Natural killer cell (primary cell): ENCODE measurements at regions not wholly inside any gene's neighbourhood (a gene's known extent, or its start where the extent isn't known, plus 50 kb on each side); places are given as distances from the start of the nearest gene placed in this dataset.

ENCODE experiments used
- ATAC-seq, 3 donors: fragments of 150-1000 bp in 2 of 3; fragments of 200-7000 bp in 1 of 3; cut with Tn5 transposase; 1 replicate in 1 of 3; 2 replicates in 2 of 3; pipeline ENCODE4 v1.10.0; 2021; ENCODE audit warnings: mild to moderate bottlenecking in 2 of 3, moderate library complexity in 2 of 3
- DNase-seq, 2 donors: peaks; one replicate each; pipeline versions ENCODE4 v3.0.0 to v3.0.0-alpha.2; 2013 to 2021; ENCODE audit warnings: mixed read lengths in 1 of 2
- H3K27ac ChIP-seq: one replicate; pipeline ENCODE4 v1.5.1; 2013; ENCODE audit warnings: mild to moderate bottlenecking, low read length
- H3K27me3 ChIP-seq: one replicate; pipeline ENCODE4 v1.6.1; 2013; ENCODE audit warnings: low read length; ENCODE audit not compliant: control insufficient read depth, insufficient read depth
- H3K36me3 ChIP-seq: one replicate; pipeline ENCODE4 v1.6.1; 2013; ENCODE audit warnings: low read length; ENCODE audit not compliant: control insufficient read depth, insufficient read depth
- H3K4me1 ChIP-seq: one replicate; pipeline ENCODE4 v1.6.1; 2013; ENCODE audit warnings: low read length; ENCODE audit not compliant: control insufficient read depth, insufficient read depth
- H3K4me3 ChIP-seq: one replicate; pipeline ENCODE4 v1.5.1; 2013; ENCODE audit warnings: low read length
- H3K9me3 ChIP-seq: one replicate; pipeline ENCODE4 v1.6.1; 2013; ENCODE audit warnings: low read length; ENCODE audit not compliant: control insufficient read depth, insufficient read depth
- H3K27ac Mint-ChIP-seq, 2 donors: one replicate each; pipeline ENCODE4 v1.8.0; 2022; ENCODE audit warnings: mild to moderate bottlenecking in 2 of 2, mixed read lengths in 2 of 2, moderate library complexity in 1 of 2
- H3K27me3 Mint-ChIP-seq, 2 donors: one replicate each; pipeline ENCODE4 v1.8.0; 2022; ENCODE audit warnings: low read depth in 2 of 2, mixed read lengths in 2 of 2
- H3K36me3 Mint-ChIP-seq: one replicate; pipeline ENCODE4 v1.8.0; 2022; ENCODE audit warnings: mixed read lengths
- H3K4me1 Mint-ChIP-seq, 2 donors: one replicate each; pipeline ENCODE4 v1.8.0; 2022; ENCODE audit warnings: mixed read lengths in 2 of 2
- H3K4me3 Mint-ChIP-seq: one replicate; pipeline ENCODE4 v1.8.0; 2022; ENCODE audit warnings: mild to moderate bottlenecking, moderate library complexity, mixed read lengths
- H3K9me3 Mint-ChIP-seq, 2 donors: one replicate each; pipeline ENCODE4 v1.8.0; 2022; ENCODE audit warnings: mixed read lengths in 2 of 2
- WGBS: methylation state at CpG from one replicate; pipeline ENCODE4 v1.1.7; 2013; ENCODE audit warnings: missing lambda C conversion rate; ENCODE audit not compliant: insufficient coverage; 5-methylcytosine and 5-hydroxymethylcytosine counted together
- intact Hi-C: fragments of 100-400 bp; cut with micrococcal nuclease; formaldehyde crosslinking; loops from one replicate; pipeline ENCODE4 v1.14.2; 2022
- TF ChIP-seq, protein P1 (sequence below): fragments of 200-600 bp; IDR thresholded peaks from one replicate; pipeline ENCODE4 v1.8.0; 2022; ENCODE audit warnings: antibody characterized with exemption

DNA sequence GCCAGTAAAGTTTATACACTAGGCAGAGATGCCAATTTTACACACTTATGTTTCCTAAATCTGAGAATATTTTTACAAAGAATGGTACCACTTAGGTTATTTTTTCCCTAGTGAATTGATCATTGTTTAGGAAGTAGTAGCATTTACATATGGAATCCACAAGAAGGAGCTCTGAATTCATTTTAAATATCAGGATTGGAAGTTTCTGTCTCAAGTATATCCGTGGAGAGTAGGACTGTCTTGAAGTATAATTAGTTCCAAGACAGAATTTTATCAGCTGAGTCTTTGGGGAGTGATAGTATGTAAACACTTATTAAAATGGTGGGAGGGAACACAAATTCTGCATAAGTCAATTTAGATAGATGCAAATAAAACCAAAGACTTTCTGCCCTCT is 82.3 kb upstream of the FAM98A start:
- TF ChIP-seq, protein P1, sequence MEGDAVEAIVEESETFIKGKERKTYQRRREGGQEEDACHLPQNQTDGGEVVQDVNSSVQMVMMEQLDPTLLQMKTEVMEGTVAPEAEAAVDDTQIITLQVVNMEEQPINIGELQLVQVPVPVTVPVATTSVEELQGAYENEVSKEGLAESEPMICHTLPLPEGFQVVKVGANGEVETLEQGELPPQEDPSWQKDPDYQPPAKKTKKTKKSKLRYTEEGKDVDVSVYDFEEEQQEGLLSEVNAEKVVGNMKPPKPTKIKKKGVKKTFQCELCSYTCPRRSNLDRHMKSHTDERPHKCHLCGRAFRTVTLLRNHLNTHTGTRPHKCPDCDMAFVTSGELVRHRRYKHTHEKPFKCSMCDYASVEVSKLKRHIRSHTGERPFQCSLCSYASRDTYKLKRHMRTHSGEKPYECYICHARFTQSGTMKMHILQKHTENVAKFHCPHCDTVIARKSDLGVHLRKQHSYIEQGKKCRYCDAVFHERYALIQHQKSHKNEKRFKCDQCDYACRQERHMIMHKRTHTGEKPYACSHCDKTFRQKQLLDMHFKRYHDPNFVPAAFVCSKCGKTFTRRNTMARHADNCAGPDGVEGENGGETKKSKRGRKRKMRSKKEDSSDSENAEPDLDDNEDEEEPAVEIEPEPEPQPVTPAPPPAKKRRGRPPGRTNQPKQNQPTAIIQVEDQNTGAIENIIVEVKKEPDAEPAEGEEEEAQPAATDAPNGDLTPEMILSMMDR, result no peak
- Histone ChIP-seq H3K9me3 (no peaks in the 10 kb centered on the region), H3K4me3 (no peak overlapping the region), H3K27me3 (no peaks in the 10 kb centered on the region), H3K4me1 (no peaks in the 10 kb centered on the region), H3K27ac (no peak overlapping the region), H3K36me3 (no peaks in the 10 kb centered on the region)
- DNase-seq (no peak), ATAC-seq (no peak)
- H3K9me3 Mint-ChIP-seq, result peaks cover 0 to 2% of the 10 kb centered on the region in 2 donors
- no peaks in the 10 kb centered on the region for H3K4me1 Mint-ChIP-seq
- H3K4me3 Mint-ChIP-seq, result no peak overlapping the region
- H3K36me3 Mint-ChIP-seq, result no peaks in the 10 kb centered on the region
- no peak overlapping the region for H3K27ac Mint-ChIP-seq
- intact Hi-C loops, result no loop called here
- 44% methylated on average over 1 of the region's 1 CpG for WGBS
- no peaks in the 10 kb centered on the region for H3K27me3 Mint-ChIP-seq

DNA sequence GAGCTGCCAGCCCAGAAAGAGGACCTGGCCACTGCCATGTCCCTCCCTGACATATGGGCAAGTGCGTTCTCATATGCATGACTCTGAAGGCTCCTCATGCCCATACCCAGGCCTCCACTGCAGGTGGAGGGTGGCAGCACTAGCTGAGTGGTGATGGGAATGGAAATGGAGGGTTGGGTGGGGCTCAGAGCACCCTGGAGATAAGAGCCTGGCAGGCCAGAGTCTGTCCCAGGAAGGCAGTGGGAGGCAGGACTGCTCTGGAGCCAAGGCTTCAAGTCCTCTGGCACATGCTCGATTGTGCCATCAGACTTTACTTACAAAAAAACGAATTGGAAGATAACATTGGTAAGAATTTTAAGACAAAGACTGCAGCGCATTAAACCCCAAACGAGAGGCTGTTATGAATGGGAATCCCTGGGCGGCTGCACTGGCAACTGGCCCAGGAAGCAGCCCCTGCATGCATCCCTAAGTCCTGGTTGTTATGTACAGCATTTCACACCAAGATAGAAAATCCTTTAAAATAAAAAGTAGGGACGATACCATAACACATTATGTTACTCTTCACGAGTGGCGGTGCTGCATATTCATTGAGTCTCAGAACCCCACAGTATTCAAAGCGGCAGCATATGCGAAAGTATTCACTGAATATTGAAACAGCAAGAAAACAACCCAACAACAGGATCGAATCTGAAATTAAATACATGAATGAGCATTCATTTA is 81.7 kb upstream of the FAM98A start:
- no peak for DNase-seq
- Histone ChIP-seq H3K27me3 (no peaks in the 10 kb centered on the region), H3K27ac (no peak overlapping the region), H3K4me3 (no peak overlapping the region), H3K4me1 (no peaks in the 10 kb centered on the region), H3K36me3 (no peaks in the 10 kb centered on the region), H3K9me3 (no peaks in the 10 kb centered on the region)
- intact Hi-C loops, result no loop called here
- TF ChIP-seq, protein P1, result no peak
- Mint-ChIP-seq H3K27me3 (no peaks in the 10 kb centered on the region), H3K4me3 (no peak overlapping the region), H3K36me3 (no peaks in the 10 kb centered on the region), H3K9me3 (peaks cover 0 to 2% of the 10 kb centered on the region in 2 donors), H3K27ac (no peak overlapping the region), H3K4me1 (no peaks in the 10 kb centered on the region)
- ATAC-seq, result no peak
- WGBS, result 88% methylated on average over 12 of the region's 12 CpGs

DNA sequence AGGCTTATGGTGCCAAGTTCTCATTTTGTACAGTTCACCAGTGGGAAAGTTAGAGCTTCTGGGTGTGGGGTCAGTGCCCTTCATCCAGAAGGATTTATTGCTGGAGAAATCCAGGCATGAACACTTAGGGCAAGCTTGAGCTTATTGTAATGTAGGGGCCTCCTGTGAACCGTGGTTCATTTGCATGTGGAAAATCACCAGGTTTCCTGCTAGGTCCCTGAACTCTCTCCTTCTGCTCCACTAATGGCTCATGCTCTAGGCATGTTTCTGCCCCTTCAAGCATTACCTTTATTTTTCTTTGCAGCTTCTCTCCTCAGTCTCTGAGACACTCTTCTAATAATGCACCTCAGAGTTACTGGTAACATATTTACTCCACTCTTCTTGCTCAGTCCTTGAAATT is 79.3 kb upstream of the FAM98A start:
- Histone ChIP-seq H3K36me3 (no peaks in the 10 kb centered on the region), H3K9me3 (no peaks in the 10 kb centered on the region), H3K4me1 (no peaks in the 10 kb centered on the region), H3K27ac (no peak overlapping the region), H3K27me3 (no peaks in the 10 kb centered on the region), H3K4me3 (no peak overlapping the region)
- Mint-ChIP-seq H3K4me1 (no peaks in the 10 kb centered on the region), H3K4me3 (no peak overlapping the region), H3K9me3 (no peaks in the 10 kb centered on the region), H3K27me3 (no peaks in the 10 kb centered on the region), H3K27ac (no peak overlapping the region), H3K36me3 (no peaks in the 10 kb centered on the region)
- TF ChIP-seq, protein P1, result no peak
- no peak for DNase-seq
- ATAC-seq, result no peak
- 41% methylated on average over 1 of the region's 1 CpG for WGBS
- intact Hi-C loops, result no loop called here

DNA sequence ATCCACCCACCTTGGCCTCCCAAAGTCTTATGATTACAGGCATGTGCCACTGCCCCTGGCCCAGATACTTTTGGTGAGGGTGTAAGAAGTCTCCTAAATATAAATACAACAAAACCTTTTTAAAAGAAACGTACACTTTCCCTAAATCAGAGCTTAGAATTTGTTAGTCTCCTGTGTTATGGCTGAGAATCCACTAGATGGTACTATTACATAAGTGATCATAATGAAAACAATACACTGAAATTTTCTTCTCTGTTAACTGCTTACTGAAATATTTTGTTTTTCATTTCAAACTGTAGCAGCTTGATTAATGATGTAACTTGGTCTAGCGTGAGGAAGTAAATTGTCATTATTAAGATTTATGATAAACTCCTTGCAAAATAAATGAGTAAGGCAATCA is 74.8 kb upstream of the FAM98A start:
- no CpG with 5 or more reads among the region's 2 CpGs for WGBS
- H3K9me3 Mint-ChIP-seq, result peaks cover 0 to 2% of the 10 kb centered on the region in 2 donors
- intact Hi-C loops, result no loop called here

More for the DNA sequence above, 74.8 kb upstream of the FAM98A start:
- Histone ChIP-seq H3K4me1 (no peaks in the 10 kb centered on the region), H3K27ac (no peak overlapping the region), H3K9me3 (no peaks in the 10 kb centered on the region), H3K36me3 (no peaks in the 10 kb centered on the region), H3K27me3 (no peaks in the 10 kb centered on the region), H3K4me3 (no peak overlapping the region)
- no peaks in the 10 kb centered on the region for H3K36me3 Mint-ChIP-seq
- TF ChIP-seq, protein P1, result no peak
- H3K27me3 Mint-ChIP-seq, result peaks cover 0 to 12% of the 10 kb centered on the region in 2 donors
- DNase-seq (no peak), ATAC-seq (no peak)
- H3K4me3 Mint-ChIP-seq, result no peak overlapping the region
- H3K4me1 Mint-ChIP-seq, result no peaks in the 10 kb centered on the region
- H3K27ac Mint-ChIP-seq, result no peak overlapping the region
